ENCODE measurements at regions not wholly inside any gene's neighbourhood (a gene's known extent, or its start where the extent isn't known, plus 50 kb on each side); places are given as distances from the start of the nearest gene placed in this dataset.

DNA sequence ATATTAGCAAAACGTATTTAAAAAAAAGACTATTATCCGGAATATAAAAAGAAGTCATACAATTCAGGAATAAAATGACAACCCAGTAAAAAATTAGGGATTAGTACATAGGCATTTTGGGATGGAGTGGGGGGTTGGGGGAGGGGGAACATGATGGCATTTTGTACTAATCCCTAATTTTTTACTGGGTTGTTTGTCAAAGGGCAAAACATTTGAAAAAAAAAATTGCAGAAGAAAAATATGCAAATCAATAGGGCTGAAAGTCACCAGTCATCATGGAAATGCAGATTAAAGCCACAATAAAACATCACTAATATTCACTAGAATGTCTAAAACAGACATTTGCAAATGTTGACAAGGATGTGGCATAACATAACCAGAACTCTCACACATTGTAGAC lies 82.5 kb downstream of the RPL22L1 start:
- CTCF ChIA-PET, result no interaction called here
- no peak overlapping the region for H3K4me2 ChIP-seq (replicated peaks; ENCODE audit: low read depth, low read length, poor library complexity, severe bottlenecking)
- Mint-ChIP-seq H3K4me1 (no peaks in the 10 kb centered on the region), H3K27ac (no peak overlapping the region), H3K27me3 (peaks cover 40% of the 10 kb centered on the region), H3K4me3 (no peak overlapping the region), H3K9me3 (ENCODE audit: insufficient read depth) (no peaks in the 10 kb centered on the region)
- no peak overlapping the region for H3K4me3 ChIP-seq (ENCODE audit: control extremely low read depth in 1 of 5, extremely low read depth in 1 of 5, insufficient read depth in 1 of 5, low read depth in 2 of 5, low read length in 4 of 5)
- POLR2A ChIA-PET, result no interaction called here
- H3K9me3 ChIP-seq (ENCODE audit: control extremely low read depth in 1 of 3, control insufficient read depth in 2 of 3, insufficient read depth in 1 of 3, low read length in 2 of 3), result peaks cover 0 to 4% (median 0%) of the 10 kb centered on the region in 3 donors
- no peak overlapping the region for H3K27ac ChIP-seq (ENCODE audit: low read length in 2 of 2)
- H3K27me3 ChIP-seq (replicated peaks in 1 of 4; ENCODE audit: control extremely low read depth in 1 of 4, control insufficient read depth in 3 of 4, insufficient read depth in 4 of 4, low read length in 3 of 4), result peaks cover 0 to 3% (median under 1%) of the 10 kb centered on the region in 4 experiments
- H3K79me2 ChIP-seq (ENCODE audit: control insufficient read depth, insufficient read depth, low read length), result no peaks in the 10 kb centered on the region
- no CpG with 5 or more reads among the region's 2 CpGs for WGBS (ENCODE audit: insufficient coverage)
- no peaks in the 10 kb centered on the region for H3K4me1 ChIP-seq (ENCODE audit: control insufficient read depth in 2 of 2, insufficient read depth in 2 of 2, low read length in 2 of 2)
- no peak overlapping the region for H2AFZ ChIP-seq (ENCODE audit: insufficient read depth, low read depth, low read length, poor library complexity, severe bottlenecking)
- no peak overlapping the region for H3K9ac ChIP-seq (ENCODE audit: low read length)
- no peaks in the 10 kb centered on the region for H3K36me3 ChIP-seq (replicated peaks in 1 of 2; ENCODE audit: control extremely low read depth in 1 of 2, control insufficient read depth in 1 of 2, extremely low read depth in 1 of 2, insufficient read depth in 2 of 2, low read length in 1 of 2)
- ATAC-seq (ENCODE audit: low read depth), result no peak
- no peak for TF ChIP-seq EZH2 (IDR thresholded peaks at IDR 0.05; ENCODE audit: borderline replicate concordance, insufficient read depth, low read depth, low read length, poor library complexity, severe bottlenecking)
- TF ChIP-seq, protein P1, sequence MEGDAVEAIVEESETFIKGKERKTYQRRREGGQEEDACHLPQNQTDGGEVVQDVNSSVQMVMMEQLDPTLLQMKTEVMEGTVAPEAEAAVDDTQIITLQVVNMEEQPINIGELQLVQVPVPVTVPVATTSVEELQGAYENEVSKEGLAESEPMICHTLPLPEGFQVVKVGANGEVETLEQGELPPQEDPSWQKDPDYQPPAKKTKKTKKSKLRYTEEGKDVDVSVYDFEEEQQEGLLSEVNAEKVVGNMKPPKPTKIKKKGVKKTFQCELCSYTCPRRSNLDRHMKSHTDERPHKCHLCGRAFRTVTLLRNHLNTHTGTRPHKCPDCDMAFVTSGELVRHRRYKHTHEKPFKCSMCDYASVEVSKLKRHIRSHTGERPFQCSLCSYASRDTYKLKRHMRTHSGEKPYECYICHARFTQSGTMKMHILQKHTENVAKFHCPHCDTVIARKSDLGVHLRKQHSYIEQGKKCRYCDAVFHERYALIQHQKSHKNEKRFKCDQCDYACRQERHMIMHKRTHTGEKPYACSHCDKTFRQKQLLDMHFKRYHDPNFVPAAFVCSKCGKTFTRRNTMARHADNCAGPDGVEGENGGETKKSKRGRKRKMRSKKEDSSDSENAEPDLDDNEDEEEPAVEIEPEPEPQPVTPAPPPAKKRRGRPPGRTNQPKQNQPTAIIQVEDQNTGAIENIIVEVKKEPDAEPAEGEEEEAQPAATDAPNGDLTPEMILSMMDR (IDR thresholded peaks at IDR 0.05), result no peak
- no peaks in the 10 kb centered on the region for H4K20me1 ChIP-seq (ENCODE audit: control insufficient read depth, insufficient read depth, low read length, poor library complexity, severe bottlenecking)
- intact Hi-C loops (cut with micrococcal nuclease), result no loop called here
- DNase-seq, result no peak

DNA sequence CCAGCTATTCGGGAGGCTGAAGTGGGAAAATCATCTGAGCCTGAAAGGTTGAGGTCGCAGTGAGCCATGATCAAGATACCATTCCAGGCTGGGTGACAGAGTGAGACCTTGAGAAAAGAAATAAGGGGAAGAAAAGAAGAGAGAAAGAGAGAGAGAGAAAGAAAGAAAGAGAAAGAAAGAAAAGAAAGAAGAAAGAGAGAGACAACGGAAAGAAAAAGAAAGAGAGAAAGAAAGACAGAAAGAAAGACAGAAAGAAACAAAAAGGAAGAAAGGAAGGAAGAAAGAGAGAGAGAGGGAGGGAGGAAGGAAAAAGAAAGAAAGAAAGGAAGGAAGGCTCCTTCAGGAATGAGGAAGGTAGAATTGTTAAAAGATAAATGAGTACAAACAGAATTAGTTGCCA lies 84.5 kb downstream of the RPL22L1 start:
- Histone ChIP-seq H2AFZ (ENCODE audit: insufficient read depth, low read depth, low read length, poor library complexity, severe bottlenecking) (no peak overlapping the region), H4K20me1 (ENCODE audit: control insufficient read depth, insufficient read depth, low read length, poor library complexity, severe bottlenecking) (no peaks in the 10 kb centered on the region), H3K9me3 (ENCODE audit: control extremely low read depth in 1 of 3, control insufficient read depth in 2 of 3, insufficient read depth in 1 of 3, low read length in 2 of 3) (peaks cover 0 to 4% (median 0%) of the 10 kb centered on the region in 3 donors), H3K4me1 (ENCODE audit: control insufficient read depth in 2 of 2, insufficient read depth in 2 of 2, low read length in 2 of 2) (no peaks in the 10 kb centered on the region), H3K27ac (ENCODE audit: low read length in 2 of 2) (no peak overlapping the region), H3K4me2 (replicated peaks; ENCODE audit: low read depth, low read length, poor library complexity, severe bottlenecking) (no peak overlapping the region), H3K36me3 (replicated peaks in 1 of 2; ENCODE audit: control extremely low read depth in 1 of 2, control insufficient read depth in 1 of 2, extremely low read depth in 1 of 2, insufficient read depth in 2 of 2, low read length in 1 of 2) (no peaks in the 10 kb centered on the region), H3K4me3 (ENCODE audit: control extremely low read depth in 1 of 5, extremely low read depth in 1 of 5, insufficient read depth in 1 of 5, low read depth in 2 of 5, low read length in 4 of 5) (no peak overlapping the region), H3K79me2 (ENCODE audit: control insufficient read depth, insufficient read depth, low read length) (no peaks in the 10 kb centered on the region), H3K27me3 (replicated peaks in 1 of 4; ENCODE audit: control extremely low read depth in 1 of 4, control insufficient read depth in 3 of 4, insufficient read depth in 4 of 4, low read length in 3 of 4) (peaks cover 0 to 4% (median 2%) of the 10 kb centered on the region in 4 experiments), H3K9ac (ENCODE audit: low read length) (no peak overlapping the region)
- Mint-ChIP-seq H3K27ac (no peak overlapping the region), H3K4me3 (no peak overlapping the region), H3K4me1 (no peaks in the 10 kb centered on the region), H3K27me3 (peaks cover 44% of the 10 kb centered on the region), H3K9me3 (ENCODE audit: insufficient read depth) (no peaks in the 10 kb centered on the region)
- DNase-seq, result no peak
- 97% methylated on average over 3 of the region's 3 CpGs for WGBS (ENCODE audit: insufficient coverage)
- no peak for ATAC-seq (ENCODE audit: low read depth)
- ChIA-PET CTCF (no interaction called here), POLR2A (no interaction called here)
- TF ChIP-seq, protein P1 (IDR thresholded peaks at IDR 0.05), result no peak
- no peak for TF ChIP-seq EZH2 (IDR thresholded peaks at IDR 0.05; ENCODE audit: borderline replicate concordance, insufficient read depth, low read depth, low read length, poor library complexity, severe bottlenecking)
- intact Hi-C loops (cut with micrococcal nuclease), result no loop called here
